Caco-2 (cell line): ENCODE measurements at regions not wholly inside any gene's neighbourhood (a gene's known extent, or its start where the extent isn't known, plus 50 kb on each side); places are given as distances from the start of the nearest gene placed in this dataset.

Source experiments
- BruUV-seq: library from RNA; stranded (reverse); fragments of 400-500 nt; replicated peaks from 2 replicates; lab custom pipeline; 2021; lab: Mats Ljungman, UMichigan
- CTCF ChIA-PET: fragments of 300-600 bp; sonication (Branson Sonifier 250); formaldehyde crosslinking; loops from one replicate; lab custom pipeline; 2022; ENCODE audit warnings: antibody characterized with exemption; lab: Charles Lee
- POLR2A ChIA-PET: fragments of 300-600 bp; sonication (Branson Sonifier 250); formaldehyde crosslinking; loops from one replicate; lab custom pipeline; 2022; ENCODE audit warnings: antibody characterized with exemption; lab: Charles Lee
- DNase-seq, 2 experiments: peaks; one replicate each; pipeline versions ENCODE4 v3.0.0 to v3.0.0-alpha.2; 2020 to 2022
- H3K27me3 ChIP-seq: replicated peaks from 2 replicates; pipeline ENCODE4 v1.6.0; 2011; ENCODE audit warnings: low read length; ENCODE audit not compliant: control insufficient read depth, insufficient read depth
- H3K36me3 ChIP-seq: 2 replicates; pipeline ENCODE4 v1.5.1; 2011; ENCODE audit warnings: low read length; ENCODE audit not compliant: control insufficient read depth, insufficient read depth
- H3K4me1 ChIP-seq: fragments of 250-450 bp; sonication (Bioruptor Pico); 2 replicates; pipeline ENCODE4 v1.5.1; 2020; ENCODE audit warnings: mild to moderate bottlenecking
- H3K4me3 ChIP-seq: 2 replicates; pipeline ENCODE4 v1.5.1; 2011; ENCODE audit warnings: low read depth, mild to moderate bottlenecking, control low read depth, low read length
- H3K9me3 ChIP-seq: fragments of 250-450 bp; sonication (Bioruptor Pico); 2 replicates; pipeline ENCODE4 v1.5.1; 2020; ENCODE audit warnings: mild to moderate bottlenecking, moderate library complexity
- H3K27ac Mint-ChIP-seq: one replicate; pipeline ENCODE4 v1.8.0; 2022; ENCODE audit warnings: mixed read lengths; ENCODE audit not compliant: unreplicated experiment
- H3K27me3 Mint-ChIP-seq: one replicate; pipeline ENCODE4 v1.8.0; 2022; ENCODE audit warnings: mixed read lengths; ENCODE audit not compliant: insufficient read depth, unreplicated experiment
- H3K36me3 Mint-ChIP-seq: one replicate; pipeline ENCODE4 v1.8.0; 2022; ENCODE audit warnings: mild to moderate bottlenecking, mixed read lengths; ENCODE audit not compliant: insufficient read depth, unreplicated experiment
- H3K4me1 Mint-ChIP-seq: one replicate; pipeline ENCODE4 v1.8.0; 2022; ENCODE audit warnings: low read depth, mixed read lengths; ENCODE audit not compliant: unreplicated experiment
- H3K4me3 Mint-ChIP-seq: one replicate; pipeline ENCODE4 v1.8.0; 2022; ENCODE audit warnings: mild to moderate bottlenecking, moderate library complexity, mixed read lengths; ENCODE audit not compliant: unreplicated experiment
- H3K9me3 Mint-ChIP-seq: one replicate; pipeline ENCODE4 v1.8.0; 2022; ENCODE audit warnings: mixed read lengths; ENCODE audit not compliant: unreplicated experiment
- intact Hi-C: fragments of 100-400 bp; cut with micrococcal nuclease; formaldehyde crosslinking; loops from one replicate; pipeline ENCODE4 v1.10.0; 2022; ENCODE audit not compliant: unreplicated experiment
- TF ChIP-seq, protein P1 (sequence below), 2 experiments: fragments of 200-600 bp in 1 of 2; IDR thresholded peaks; 1 replicate in 1 of 2; 2 replicates in 1 of 2; pipeline versions ENCODE4 v1.5.1 to v1.8.0; 2011 to 2022; ENCODE audit warnings: antibody characterized with exemption in 1 of 2, control low read depth in 1 of 2, inconsistent platforms in 1 of 2, low read depth in 1 of 2, low read length in 1 of 2, mild to moderate bottlenecking in 1 of 2, moderate library complexity in 1 of 2; ENCODE audit not compliant: insufficient read depth in 1 of 2, severe bottlenecking in 1 of 2, unreplicated experiment in 1 of 2

DNA sequence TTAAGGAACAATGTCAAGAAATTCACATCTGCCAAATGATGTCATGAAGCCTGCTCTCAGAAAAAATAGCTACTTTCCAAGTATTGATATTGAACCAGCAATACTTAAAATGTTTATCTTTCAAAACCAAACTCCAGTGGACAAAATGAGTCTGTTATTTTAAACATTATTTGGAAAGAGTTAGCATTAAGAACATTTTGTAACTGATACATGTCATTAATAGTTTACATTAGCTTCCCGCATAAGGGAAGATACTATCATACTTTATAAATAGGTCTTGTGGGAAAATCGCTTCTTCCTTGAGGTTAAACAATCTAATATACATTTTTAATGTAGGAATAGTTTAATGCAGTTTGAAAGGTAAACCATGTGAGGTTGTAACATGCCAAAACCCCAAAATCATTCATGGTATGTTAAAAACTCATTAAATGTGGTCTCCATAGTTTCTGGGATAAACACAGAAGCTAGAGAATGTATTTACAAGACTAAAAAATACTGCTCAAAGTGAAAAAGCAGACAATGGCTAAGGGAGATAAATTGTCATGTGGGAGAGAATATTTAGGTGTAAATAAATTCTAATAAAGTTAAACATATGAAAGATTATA lies 73.4 kb upstream of the ATP2B1 start:
- peaks cover 12% of the 10 kb centered on the region for H3K9me3 Mint-ChIP-seq
- Histone ChIP-seq H3K4me1 (peaks cover 18% of the 10 kb centered on the region), H3K9me3 (peaks cover 12% of the 10 kb centered on the region), H3K36me3 (no peaks in the 10 kb centered on the region), H3K4me3 (no peak overlapping the region), H3K27me3 (no peaks in the 10 kb centered on the region)
- H3K27me3 Mint-ChIP-seq: no peaks in the 10 kb centered on the region
- peaks cover 11% of the 10 kb centered on the region for H3K4me1 Mint-ChIP-seq
- ChIA-PET POLR2A (no interaction called here), CTCF (no interaction called here)
- no peaks in the 10 kb centered on the region for H3K36me3 Mint-ChIP-seq
- TF ChIP-seq, protein P1, sequence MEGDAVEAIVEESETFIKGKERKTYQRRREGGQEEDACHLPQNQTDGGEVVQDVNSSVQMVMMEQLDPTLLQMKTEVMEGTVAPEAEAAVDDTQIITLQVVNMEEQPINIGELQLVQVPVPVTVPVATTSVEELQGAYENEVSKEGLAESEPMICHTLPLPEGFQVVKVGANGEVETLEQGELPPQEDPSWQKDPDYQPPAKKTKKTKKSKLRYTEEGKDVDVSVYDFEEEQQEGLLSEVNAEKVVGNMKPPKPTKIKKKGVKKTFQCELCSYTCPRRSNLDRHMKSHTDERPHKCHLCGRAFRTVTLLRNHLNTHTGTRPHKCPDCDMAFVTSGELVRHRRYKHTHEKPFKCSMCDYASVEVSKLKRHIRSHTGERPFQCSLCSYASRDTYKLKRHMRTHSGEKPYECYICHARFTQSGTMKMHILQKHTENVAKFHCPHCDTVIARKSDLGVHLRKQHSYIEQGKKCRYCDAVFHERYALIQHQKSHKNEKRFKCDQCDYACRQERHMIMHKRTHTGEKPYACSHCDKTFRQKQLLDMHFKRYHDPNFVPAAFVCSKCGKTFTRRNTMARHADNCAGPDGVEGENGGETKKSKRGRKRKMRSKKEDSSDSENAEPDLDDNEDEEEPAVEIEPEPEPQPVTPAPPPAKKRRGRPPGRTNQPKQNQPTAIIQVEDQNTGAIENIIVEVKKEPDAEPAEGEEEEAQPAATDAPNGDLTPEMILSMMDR (IDR thresholded peaks at IDR 0.05; ENCODE audit: insufficient read depth in 1 of 2, low read depth in 1 of 2, low read length in 1 of 2, severe bottlenecking in 1 of 2, unreplicated experiment in 1 of 2): no peak
- no TSS peak for BruUV-seq
- DNase-seq: no peak
- intact Hi-C loops: no loop called here
- H3K27ac Mint-ChIP-seq: no peak overlapping the region
- H3K4me3 Mint-ChIP-seq: no peak overlapping the region

DNA sequence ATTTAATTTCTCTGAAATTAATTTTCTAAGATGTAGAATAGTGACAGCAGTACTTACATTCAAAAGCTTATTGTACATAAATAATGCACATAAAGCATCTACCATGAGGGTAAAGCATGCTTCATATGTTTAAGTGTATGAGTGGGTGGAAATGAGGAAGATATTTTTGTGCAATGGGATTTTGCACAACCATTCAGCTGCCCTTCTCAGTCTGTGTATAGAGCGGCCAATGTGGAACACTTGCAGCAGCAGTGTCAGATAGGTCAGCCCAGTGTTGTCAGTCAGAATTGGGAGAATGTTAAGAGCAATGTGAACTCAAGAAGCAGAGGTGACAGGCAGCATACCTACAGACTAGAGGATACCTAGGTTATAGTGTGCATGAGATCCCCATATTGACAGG lies 72.5 kb upstream of the ATP2B1 start:
- Histone ChIP-seq H3K4me1 (peaks cover 25% of the 10 kb centered on the region), H3K36me3 (no peaks in the 10 kb centered on the region), H3K9me3 (peaks cover 3% of the 10 kb centered on the region), H3K4me3 (no peak overlapping the region), H3K27me3 (no peaks in the 10 kb centered on the region)
- no peaks in the 10 kb centered on the region for H3K36me3 Mint-ChIP-seq
- intact Hi-C loops: no loop called here
- no peaks in the 10 kb centered on the region for H3K27me3 Mint-ChIP-seq
- no TSS peak for BruUV-seq
- no peak overlapping the region for H3K4me3 Mint-ChIP-seq
- H3K9me3 Mint-ChIP-seq: peaks cover 12% of the 10 kb centered on the region
- POLR2A ChIA-PET: no interaction called here
- CTCF ChIA-PET: no interaction called here
- peaks cover 20% of the 10 kb centered on the region for H3K4me1 Mint-ChIP-seq
- TF ChIP-seq, protein P1 (IDR thresholded peaks at IDR 0.05; ENCODE audit: insufficient read depth in 1 of 2, low read depth in 1 of 2, low read length in 1 of 2, severe bottlenecking in 1 of 2, unreplicated experiment in 1 of 2): no peak
- no peak overlapping the region for H3K27ac Mint-ChIP-seq
- DNase-seq: no peak

- Mint-ChIP-seq H3K36me3 (no peaks in the 10 kb centered on the region), H3K4me1 (peaks cover 39% of the 10 kb centered on the region), H3K4me3 (no peak overlapping the region), H3K27me3 (no peaks in the 10 kb centered on the region), H3K9me3 (peaks cover 8% of the 10 kb centered on the region), H3K27ac (no peak overlapping the region)
- intact Hi-C loops: loop anchor here (10.0 kb wide), 1 partner anchor 234 kb away; no protein-coding TSS in a partner anchor
- peaks cover 43% of the 10 kb centered on the region for H3K4me1 ChIP-seq
- no peaks in the 10 kb centered on the region for H3K27me3 ChIP-seq
- CTCF ChIA-PET: no interaction called here
- no peak overlapping the region for H3K4me3 ChIP-seq
- TF ChIP-seq, protein P1 (IDR thresholded peaks at IDR 0.05; ENCODE audit: insufficient read depth in 1 of 2, low read depth in 1 of 2, low read length in 1 of 2, severe bottlenecking in 1 of 2, unreplicated experiment in 1 of 2): no peak
- H3K36me3 ChIP-seq: no peaks in the 10 kb centered on the region
- no TSS peak for BruUV-seq
- H3K9me3 ChIP-seq: no peaks in the 10 kb centered on the region
- DNase-seq: no peak
- POLR2A ChIA-PET: no interaction called here
Measured at GRCh38 chr12:89779090-89779489, 70.5 kb upstream of the ATP2B1 start.
